Activated T-cell treated with anti-CD3 and anti-CD28 coated beads for 1 hour (primary cell): ENCODE measurements at regions not wholly inside any gene's neighbourhood (a gene's known extent, or its start where the extent isn't known, plus 50 kb on each side); places are given as distances from the start of the nearest gene placed in this dataset.

Experiments used
- DNase-seq: peaks from one replicate; pipeline ENCODE4 v3.0.0-alpha.2; 2020; ENCODE audit warnings: low read depth

GRCh38 chr9:118751848-118752223 lies 617.4 kb downstream of the BRINP1 start:
- DNase-seq, result no peak

GRCh38 chr9:118761016-118761790 lies 608.0 kb downstream of the BRINP1 start:
- DNase-seq, result no peak

- no peak for DNase-seq
These were observed 601.7 kb downstream of the BRINP1 start for GRCh38 chr9:118767571-118767970.

- no peak for DNase-seq
These were observed 586.3 kb downstream of the BRINP1 start for GRCh38 chr9:118782790-118783463.

- no peak for DNase-seq
These were observed 585.2 kb downstream of the BRINP1 start for GRCh38 chr9:118784033-118784432.

GRCh38 chr9:118785456-118785855 lies 583.8 kb downstream of the BRINP1 start:
- no peak for DNase-seq

- no peak for DNase-seq
These were observed 582.4 kb downstream of the BRINP1 start for GRCh38 chr9:118786877-118787276.

GRCh38 chr9:118809160-118809625 lies 560.0 kb downstream of the BRINP1 start:
- DNase-seq, result no peak

GRCh38 chr9:118829334-118829733 lies 539.9 kb downstream of the BRINP1 start:
- DNase-seq, result no peak

- no peak for DNase-seq
These were observed 536.9 kb downstream of the BRINP1 start for GRCh38 chr9:118832371-118832770.

GRCh38 chr9:118836891-118837290 lies 532.3 kb downstream of the BRINP1 start:
- no peak for DNase-seq

- no peak for DNase-seq
These were observed 497.7 kb downstream of the BRINP1 start for GRCh38 chr9:118871531-118871930.

- no peak for DNase-seq
These were observed 486.6 kb downstream of the BRINP1 start for GRCh38 chr9:118882684-118883083.

- no peak for DNase-seq
These were observed 485.8 kb downstream of the BRINP1 start for GRCh38 chr9:118883411-118883810.

- DNase-seq, result no peak
These were observed 478.0 kb downstream of the BRINP1 start for GRCh38 chr9:118891213-118891612.

GRCh38 chr9:118896324-118897000 lies 472.8 kb downstream of the BRINP1 start:
- no peak for DNase-seq

- no peak for DNase-seq
These were observed 451.1 kb downstream of the BRINP1 start for GRCh38 chr9:118918180-118918579.

- no peak for DNase-seq
These were observed 440.5 kb downstream of the BRINP1 start for GRCh38 chr9:118928722-118929121.

- DNase-seq, result no peak
These were observed 439.9 kb downstream of the BRINP1 start for GRCh38 chr9:118929287-118929686.

- DNase-seq, result no peak
These were observed 437.3 kb downstream of the BRINP1 start for GRCh38 chr9:118931941-118932340.

- DNase-seq, result no peak
These were observed 430.7 kb downstream of the BRINP1 start for GRCh38 chr9:118938581-118938980.

- DNase-seq, result no peak
These were observed 428.8 kb downstream of the BRINP1 start for GRCh38 chr9:118940473-118940872.

- DNase-seq, result no peak
These were observed 422.6 kb downstream of the BRINP1 start for GRCh38 chr9:118946669-118947068.
